ENCODE measurements at regions not wholly inside any gene's neighbourhood (a gene's known extent, or its start where the extent isn't known, plus 50 kb on each side); places are given as distances from the start of the nearest gene placed in this dataset.

GRCh38 chr13:44757671-44758070, 181.5 kb upstream of the TSC22D1 start:
- Histone ChIP-seq H4K20me1 (ENCODE audit: insufficient read depth, low read length) (no peaks in the 10 kb centered on the region), H3K27ac (ENCODE audit: low read depth, low read length, poor library complexity, severe bottlenecking) (no peak overlapping the region), H3K36me3 (ENCODE audit: insufficient read depth, low read length) (no peaks in the 10 kb centered on the region), H3K4me3 (ENCODE audit: low read depth, low read length, poor library complexity, severe bottlenecking) (no peak overlapping the region), H3K9me3 (ENCODE audit: low read length) (no peaks in the 10 kb centered on the region), H3F3A (ENCODE audit: insufficient read depth, low read length) (no peaks in the 10 kb centered on the region), H3K4me2 (ENCODE audit: low read length) (no peak overlapping the region), H3K9me2 (ENCODE audit: low read depth, low read length) (no peaks in the 10 kb centered on the region), H3K9ac (ENCODE audit: low read length) (no peak overlapping the region), H2AFZ (ENCODE audit: low read length) (no peak overlapping the region), H3K27me3 (ENCODE audit: insufficient read depth, low read length) (no peaks in the 10 kb centered on the region), H3K4me1 (ENCODE audit: insufficient read depth, low read length, severe bottlenecking) (no peaks in the 10 kb centered on the region), H3K79me2 (ENCODE audit: insufficient read depth, low read length) (no peaks in the 10 kb centered on the region)
- TF ChIP-seq EZH2 (IDR thresholded peaks at IDR 0.05; ENCODE audit: borderline replicate concordance, low read length), result no peak
- TF ChIP-seq, protein P1, sequence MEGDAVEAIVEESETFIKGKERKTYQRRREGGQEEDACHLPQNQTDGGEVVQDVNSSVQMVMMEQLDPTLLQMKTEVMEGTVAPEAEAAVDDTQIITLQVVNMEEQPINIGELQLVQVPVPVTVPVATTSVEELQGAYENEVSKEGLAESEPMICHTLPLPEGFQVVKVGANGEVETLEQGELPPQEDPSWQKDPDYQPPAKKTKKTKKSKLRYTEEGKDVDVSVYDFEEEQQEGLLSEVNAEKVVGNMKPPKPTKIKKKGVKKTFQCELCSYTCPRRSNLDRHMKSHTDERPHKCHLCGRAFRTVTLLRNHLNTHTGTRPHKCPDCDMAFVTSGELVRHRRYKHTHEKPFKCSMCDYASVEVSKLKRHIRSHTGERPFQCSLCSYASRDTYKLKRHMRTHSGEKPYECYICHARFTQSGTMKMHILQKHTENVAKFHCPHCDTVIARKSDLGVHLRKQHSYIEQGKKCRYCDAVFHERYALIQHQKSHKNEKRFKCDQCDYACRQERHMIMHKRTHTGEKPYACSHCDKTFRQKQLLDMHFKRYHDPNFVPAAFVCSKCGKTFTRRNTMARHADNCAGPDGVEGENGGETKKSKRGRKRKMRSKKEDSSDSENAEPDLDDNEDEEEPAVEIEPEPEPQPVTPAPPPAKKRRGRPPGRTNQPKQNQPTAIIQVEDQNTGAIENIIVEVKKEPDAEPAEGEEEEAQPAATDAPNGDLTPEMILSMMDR (IDR thresholded peaks at IDR 0.05; ENCODE audit: low read length), result no peak

GRCh38 chr13:44756276-44756810, 180.2 kb upstream of the TSC22D1 start:
- Histone ChIP-seq H3K4me1 (ENCODE audit: insufficient read depth, low read length, severe bottlenecking) (no peaks in the 10 kb centered on the region), H3K9me2 (ENCODE audit: low read depth, low read length) (no peaks in the 10 kb centered on the region), H3K4me3 (ENCODE audit: low read depth, low read length, poor library complexity, severe bottlenecking) (no peak overlapping the region), H2AFZ (ENCODE audit: low read length) (no peak overlapping the region), H3K27ac (ENCODE audit: low read depth, low read length, poor library complexity, severe bottlenecking) (no peak overlapping the region), H3K4me2 (ENCODE audit: low read length) (no peak overlapping the region), H3K9ac (ENCODE audit: low read length) (no peak overlapping the region), H3K27me3 (ENCODE audit: insufficient read depth, low read length) (no peaks in the 10 kb centered on the region), H3F3A (ENCODE audit: insufficient read depth, low read length) (no peaks in the 10 kb centered on the region), H3K79me2 (ENCODE audit: insufficient read depth, low read length) (no peaks in the 10 kb centered on the region), H4K20me1 (ENCODE audit: insufficient read depth, low read length) (no peaks in the 10 kb centered on the region), H3K36me3 (ENCODE audit: insufficient read depth, low read length) (no peaks in the 10 kb centered on the region), H3K9me3 (ENCODE audit: low read length) (no peaks in the 10 kb centered on the region)
- TF ChIP-seq, protein P1 (IDR thresholded peaks at IDR 0.05; ENCODE audit: low read length), result no peak

DNA sequence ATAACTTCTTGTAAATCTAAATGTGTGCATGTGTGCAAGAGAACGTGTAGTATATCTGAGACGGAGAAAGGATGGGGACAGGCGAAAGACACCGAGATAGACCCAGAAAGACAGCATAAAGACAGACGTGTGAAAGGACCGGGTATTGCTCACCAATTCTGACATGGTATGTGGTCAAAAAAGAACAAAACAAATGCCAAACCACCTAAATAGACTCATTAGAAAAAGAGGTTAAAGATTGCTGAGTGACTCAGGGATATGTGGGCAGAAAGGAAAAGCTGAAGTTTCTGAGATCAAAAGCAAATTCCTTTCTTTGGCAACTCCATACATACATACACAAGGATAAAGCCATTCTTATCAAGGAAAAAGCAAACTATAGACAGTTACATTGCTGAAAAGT, 179.7 kb upstream of the TSC22D1 start:
- no peaks in the 10 kb centered on the region for H3K36me3 ChIP-seq (ENCODE audit: insufficient read depth, low read length)
- no peaks in the 10 kb centered on the region for H3K79me2 ChIP-seq (ENCODE audit: insufficient read depth, low read length)
- H3K9ac ChIP-seq (ENCODE audit: low read length), result no peak overlapping the region
- no peaks in the 10 kb centered on the region for H4K20me1 ChIP-seq (ENCODE audit: insufficient read depth, low read length)
- TF ChIP-seq EZH2 (IDR thresholded peaks at IDR 0.05; ENCODE audit: borderline replicate concordance, low read length), result no peak
- TF ChIP-seq, protein P1 (IDR thresholded peaks at IDR 0.05; ENCODE audit: low read length), result no peak
- H3K9me2 ChIP-seq (ENCODE audit: low read depth, low read length), result no peaks in the 10 kb centered on the region
- no peaks in the 10 kb centered on the region for H3K27me3 ChIP-seq (ENCODE audit: insufficient read depth, low read length)
- no peaks in the 10 kb centered on the region for H3K4me1 ChIP-seq (ENCODE audit: insufficient read depth, low read length, severe bottlenecking)
- no peak overlapping the region for H3K4me2 ChIP-seq (ENCODE audit: low read length)
- H2AFZ ChIP-seq (ENCODE audit: low read length), result no peak overlapping the region
- H3K9me3 ChIP-seq (ENCODE audit: low read length), result no peaks in the 10 kb centered on the region
- no peaks in the 10 kb centered on the region for H3F3A ChIP-seq (ENCODE audit: insufficient read depth, low read length)
- H3K27ac ChIP-seq (ENCODE audit: low read depth, low read length, poor library complexity, severe bottlenecking), result no peak overlapping the region
- no peak overlapping the region for H3K4me3 ChIP-seq (ENCODE audit: low read depth, low read length, poor library complexity, severe bottlenecking)

All from OCI-LY1 (cell line).